Gastroesophageal sphincter (tissue), 3 donors: ENCODE measurements at regions not wholly inside any gene's neighbourhood (a gene's known extent, or its start where the extent isn't known, plus 50 kb on each side); places are given as distances from the start of the nearest gene placed in this dataset.
"Not testable (repeated sequence)": the region's sequence is repeated elsewhere in the genome, so short reads cannot be mapped to it uniquely, and the experiment has no call there.

Experiments
- POLR2A ChIP-seq, 2 donors: fragments of 450-650 bp; IDR thresholded peaks; one replicate each; pipeline ENCODE4 v1.6.1; 2017; ENCODE audit warnings: antibody characterized with exemption in 2 of 2, mild to moderate bottlenecking in 2 of 2, moderate library complexity in 1 of 2
- TF ChIP-seq, protein P1 (sequence below), 4 experiments: fragments of 200-600 bp in 2 of 4; fragments of 450-650 bp in 2 of 4; sonication (generic) in 1 of 4; IDR thresholded peaks; one replicate each; pipeline ENCODE4 v1.5.1; 2017 to 2019; ENCODE audit warnings: antibody characterized with exemption in 4 of 4, mild to moderate bottlenecking in 2 of 4, moderate library complexity in 2 of 4

DNA sequence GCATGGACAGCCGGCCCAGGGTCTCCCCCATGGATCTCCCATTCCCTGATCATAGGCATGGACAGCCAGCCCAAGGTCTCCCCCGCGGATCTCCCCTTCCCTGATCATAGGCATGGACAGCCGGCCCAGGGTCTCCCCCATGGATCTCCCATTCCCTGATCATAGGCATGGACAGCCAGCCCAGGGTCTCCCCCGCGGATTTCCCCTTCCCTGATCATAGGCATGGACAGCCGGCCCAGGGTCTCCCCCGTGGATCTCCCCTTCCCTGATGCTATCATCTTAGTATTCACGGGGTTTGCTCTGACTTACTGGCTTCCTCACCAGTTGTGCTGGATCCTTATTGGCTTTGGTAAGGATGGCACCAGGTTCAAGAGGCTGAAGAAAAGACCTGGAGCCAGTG lies 769.4 kb upstream of the TPTE start:
- not testable (repeated sequence) for TF ChIP-seq POLR2A (IDR thresholded peaks at IDR 0.05)
- TF ChIP-seq, protein P1, sequence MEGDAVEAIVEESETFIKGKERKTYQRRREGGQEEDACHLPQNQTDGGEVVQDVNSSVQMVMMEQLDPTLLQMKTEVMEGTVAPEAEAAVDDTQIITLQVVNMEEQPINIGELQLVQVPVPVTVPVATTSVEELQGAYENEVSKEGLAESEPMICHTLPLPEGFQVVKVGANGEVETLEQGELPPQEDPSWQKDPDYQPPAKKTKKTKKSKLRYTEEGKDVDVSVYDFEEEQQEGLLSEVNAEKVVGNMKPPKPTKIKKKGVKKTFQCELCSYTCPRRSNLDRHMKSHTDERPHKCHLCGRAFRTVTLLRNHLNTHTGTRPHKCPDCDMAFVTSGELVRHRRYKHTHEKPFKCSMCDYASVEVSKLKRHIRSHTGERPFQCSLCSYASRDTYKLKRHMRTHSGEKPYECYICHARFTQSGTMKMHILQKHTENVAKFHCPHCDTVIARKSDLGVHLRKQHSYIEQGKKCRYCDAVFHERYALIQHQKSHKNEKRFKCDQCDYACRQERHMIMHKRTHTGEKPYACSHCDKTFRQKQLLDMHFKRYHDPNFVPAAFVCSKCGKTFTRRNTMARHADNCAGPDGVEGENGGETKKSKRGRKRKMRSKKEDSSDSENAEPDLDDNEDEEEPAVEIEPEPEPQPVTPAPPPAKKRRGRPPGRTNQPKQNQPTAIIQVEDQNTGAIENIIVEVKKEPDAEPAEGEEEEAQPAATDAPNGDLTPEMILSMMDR (IDR thresholded peaks at IDR 0.05), result not testable (repeated sequence)
